SK-N-SH (cell line): ENCODE measurements at regions not wholly inside any gene's neighbourhood (a gene's known extent, or its start where the extent isn't known, plus 50 kb on each side); places are given as distances from the start of the nearest gene placed in this dataset.

Experiments
- CTCF ChIA-PET: fragments of 300-600, 350-600 bp; formaldehyde crosslinking; extraction: SDS; loops from one replicate; lab custom pipeline; 2021; lab: Yijun Ruan, JAX
- POLR2A ChIA-PET: fragments of 350-600 bp; sonication (Branson Sonifier 250); formaldehyde crosslinking; extraction: SDS; loops from one replicate; lab custom pipeline; 2020; ENCODE audit warnings: antibody characterized with exemption, inconsistent platforms; lab: Yijun Ruan, JAX
- DNase-seq: peaks from one replicate; pipeline ENCODE4 v3.0.0; 2012
- H2AFZ ChIP-seq: fragments of 200-600 bp; sonication (generic); 2 replicates; pipeline ENCODE4 v1.8.1; 2016; ENCODE audit warnings: antibody characterized with exemption, mild to moderate bottlenecking, low read depth
- H3F3A ChIP-seq: fragments of 200-600 bp; sonication (generic); replicated peaks from 2 replicates; pipeline ENCODE3; 2016; ENCODE audit warnings: antibody characterized with exemption, mild to moderate bottlenecking; ENCODE audit not compliant: insufficient read depth
- H3K27ac ChIP-seq, 2 experiments: fragments of 200-500 bp in 1 of 2; fragments of 200-600 bp in 1 of 2; sonication (Bioruptor generic) in 1 of 2; sonication (generic), shearing (Covaris generic) in 1 of 2; 2 replicates each; pipeline versions ENCODE4 v1.5.1 to v1.6.1; 2014 to 2016; ENCODE audit warnings: low read depth in 2 of 2, inconsistent platforms in 1 of 2, low read length in 1 of 2, mild to moderate bottlenecking in 1 of 2, mixed read lengths in 1 of 2
- H3K27me3 ChIP-seq: fragments of 200-600 bp; sonication (generic), shearing (Covaris generic); 2 replicates; pipeline ENCODE4 v1.6.1; 2016; ENCODE audit warnings: mixed run types; ENCODE audit not compliant: insufficient read depth
- H3K36me3 ChIP-seq, 2 experiments: fragments of 200-500 bp in 1 of 2; fragments of 200-600 bp in 1 of 2; sonication (Bioruptor generic) in 1 of 2; sonication (generic) in 1 of 2; replicated peaks in 1 of 2; 2 replicates each; pipeline versions ENCODE3 to v1.5.1; 2014 to 2016; ENCODE audit warnings: low read length in 1 of 2, mild to moderate bottlenecking in 1 of 2; ENCODE audit not compliant: insufficient read depth in 2 of 2, control insufficient read depth in 1 of 2
- H3K4me1 ChIP-seq, 2 experiments: fragments of 200-500 bp in 1 of 2; fragments of 200-600 bp in 1 of 2; sonication (Bioruptor generic) in 1 of 2; sonication (generic), shearing (Covaris generic) in 1 of 2; 2 replicates each; pipeline versions ENCODE4 v1.5.1 to v1.6.1; 2014 to 2016; ENCODE audit warnings: low read depth in 1 of 2, low read length in 1 of 2, mixed run types in 1 of 2; ENCODE audit not compliant: insufficient read depth in 2 of 2, control insufficient read depth in 1 of 2
- H3K4me2 ChIP-seq: fragments of 200-600 bp; sonication (generic), shearing (Covaris generic); 2 replicates; pipeline ENCODE4 v1.6.1; 2017; ENCODE audit warnings: mixed run types
- H3K4me3 ChIP-seq, 2 experiments: fragments of 200-500 bp in 1 of 2; fragments of 200-600 bp in 1 of 2; sonication (Bioruptor generic) in 1 of 2; sonication (generic), shearing (Covaris generic) in 1 of 2; 2 replicates each; pipeline versions ENCODE4 v1.5.1 to v1.8.1; 2014 to 2016; ENCODE audit warnings: low read depth in 2 of 2, inconsistent platforms in 1 of 2, low read length in 1 of 2, mild to moderate bottlenecking in 1 of 2, mixed read lengths in 1 of 2, moderate library complexity in 1 of 2
- H3K79me2 ChIP-seq: fragments of 200-600 bp; sonication (generic); 2 replicates; pipeline ENCODE4 v1.8.1; 2017; ENCODE audit warnings: mild to moderate bottlenecking; ENCODE audit not compliant: insufficient read depth
- H3K9ac ChIP-seq: fragments of 200-600 bp; sonication (generic); 2 replicates; pipeline ENCODE4 v1.6.1; 2017; ENCODE audit warnings: mixed run types
- H3K9me2 ChIP-seq: fragments of 200-600 bp; sonication (generic); 2 replicates; pipeline ENCODE4 v1.6.1; 2017; ENCODE audit warnings: mixed run types
- H3K9me3 ChIP-seq: fragments of 200-600 bp; sonication (generic); 2 replicates; pipeline ENCODE4 v1.6.1; 2017; ENCODE audit warnings: mixed run types, mild to moderate bottlenecking, moderate library complexity
- H4K20me1 ChIP-seq: fragments of 200-600 bp; sonication (generic); 2 replicates; pipeline ENCODE4 v1.6.1; 2017; ENCODE audit warnings: mild to moderate bottlenecking, mixed run types; ENCODE audit not compliant: insufficient read depth
- CHD2 ChIP-seq: fragments of 150-350 bp; IDR thresholded peaks from 2 replicates; pipeline ENCODE4 v1.6.1; 2018; ENCODE audit warnings: low read length; ENCODE audit not compliant: partially characterized antibody
- EZH2phosphoT487 ChIP-seq: fragments of 200-600 bp; sonication (generic); IDR thresholded peaks from 2 replicates; pipeline ENCODE4 v1.6.1; 2017; ENCODE audit warnings: low read depth, mixed run types, mild to moderate bottlenecking, antibody characterized with exemption, moderate library complexity, borderline replicate concordance
- GABPA ChIP-seq: IDR thresholded peaks from 2 replicates; pipeline ENCODE4 v1.4.0; 2012; ENCODE audit warnings: low read depth, mild to moderate bottlenecking
- GATA2 ChIP-seq: sonication (generic); formaldehyde crosslinking; IDR thresholded peaks from 2 replicates; pipeline ENCODE4 v1.5.0; 2020; ENCODE audit warnings: mild to moderate bottlenecking, missing genetic modification reagents
- IRF3 ChIP-seq: fragments of 150-350 bp; IDR thresholded peaks from 2 replicates; pipeline ENCODE4 v1.6.1; 2016; ENCODE audit warnings: mild to moderate bottlenecking, low read depth, low read length
- JUND ChIP-seq: IDR thresholded peaks from 2 replicates; pipeline ENCODE4 v1.4.0; 2012
- MAX ChIP-seq: IDR thresholded peaks from 2 replicates; pipeline ENCODE4 v1.4.0; 2012; ENCODE audit warnings: low read depth
- MXI1 ChIP-seq: IDR thresholded peaks from 2 replicates; pipeline ENCODE4 v1.6.1; 2012; ENCODE audit warnings: mild to moderate bottlenecking, low read depth, low read length, improper control_type of control experiment
- NFIC ChIP-seq: IDR thresholded peaks from 2 replicates; pipeline ENCODE4 v1.4.0; 2012; ENCODE audit warnings: borderline replicate concordance
- NRF1 ChIP-seq: IDR thresholded peaks from 2 replicates; pipeline ENCODE4 v1.6.1; 2012; ENCODE audit warnings: low read depth, mild to moderate bottlenecking, low read length
- PBX3 ChIP-seq: IDR thresholded peaks from 2 replicates; pipeline ENCODE4; 2012
- RCOR1 ChIP-seq: fragments of 150-350 bp; IDR thresholded peaks from 2 replicates; pipeline ENCODE4 v1.6.1; 2017; ENCODE audit warnings: antibody characterized with exemption, low read length
- REST ChIP-seq: IDR thresholded peaks from 2 replicates; pipeline ENCODE4 v1.6.1; 2012; ENCODE audit warnings: mild to moderate bottlenecking, low read depth, low read length, moderate library complexity
- RFX5 ChIP-seq: IDR thresholded peaks from 2 replicates; pipeline ENCODE4 v1.6.1; 2012; ENCODE audit warnings: mild to moderate bottlenecking, improper control_type of control experiment, low read length
- RXRA ChIP-seq: IDR thresholded peaks from 2 replicates; pipeline ENCODE4 v1.4.0; 2012; ENCODE audit warnings: low read depth, mild to moderate bottlenecking, borderline replicate concordance
- SIN3A ChIP-seq: IDR thresholded peaks from 2 replicates; pipeline ENCODE4 v1.6.1; 2012; ENCODE audit warnings: low read depth, mild to moderate bottlenecking, low read length, moderate library complexity, borderline replicate concordance
- TCF12 ChIP-seq: IDR thresholded peaks from 2 replicates; pipeline ENCODE4 v1.4.0; 2012
- WGBS: methylation state at CpG from one replicate; pipeline ENCODE4 v1.1.6; 2017; ENCODE audit warnings: low lambda C conversion rate; 5-methylcytosine and 5-hydroxymethylcytosine counted together

GRCh38 chr17:74099442-74100340, 103.8 kb upstream of the RPL38 start:
- Histone ChIP-seq H3K4me2 (no peak overlapping the region), H2AFZ (no peak overlapping the region), H3K9me3 (no peaks in the 10 kb centered on the region), H3K36me3 (no peaks in the 10 kb centered on the region), H3F3A (no peaks in the 10 kb centered on the region), H3K27me3 (no peaks in the 10 kb centered on the region), H4K20me1 (no peaks in the 10 kb centered on the region), H3K79me2 (no peaks in the 10 kb centered on the region), H3K9me2 (no peaks in the 10 kb centered on the region), H3K9ac (no peak overlapping the region), H3K4me1 (peaks cover 0 to 16% of the 10 kb centered on the region in 2 experiments; a peak in 2 of 4 replicates), H3K27ac (no peak overlapping the region), H3K4me3 (no peak overlapping the region)
- ChIA-PET CTCF (interaction anchor here (0.9 kb wide), 1 partner anchor 10 kb away, joined by 4 read pairs; no protein-coding TSS in a partner anchor), POLR2A (no interaction called here)
- TF ChIP-seq RXRA = no peak
- no peak for TF ChIP-seq MXI1
- no peak for TF ChIP-seq RCOR1
- no peak for TF ChIP-seq IRF3
- TF ChIP-seq EZH2phosphoT487 = no peak
- no peak for TF ChIP-seq NFIC
- TF ChIP-seq GABPA = no peak
- TF ChIP-seq TCF12 = no peak
- no peak for TF ChIP-seq GATA2
- no peak for TF ChIP-seq MAX
- no peak for TF ChIP-seq NRF1
- TF ChIP-seq CHD2 = no peak
- no peak for DNase-seq
- WGBS = 30% methylated on average over 16 of the region's 16 CpGs

- peaks cover 0 to 17% of the 10 kb centered on the region in 2 experiments; a peak in 1 of 4 replicates for H3K4me1 ChIP-seq
- 50% methylated on average over 5 of the region's 5 CpGs for WGBS
- no peaks in the 10 kb centered on the region for H3K9me3 ChIP-seq
- H3K4me2 ChIP-seq = no peak overlapping the region
- no peaks in the 10 kb centered on the region for H3K9me2 ChIP-seq
- H3F3A ChIP-seq = no peaks in the 10 kb centered on the region
- no peak for DNase-seq
- no peaks in the 10 kb centered on the region for H3K79me2 ChIP-seq
- CTCF ChIA-PET = interaction anchor here (2.3 to 3.0 kb wide), 2 partner anchors 15 to 95 kb away, joined by 10 to 11 read pairs; no protein-coding TSS in a partner anchor
- H3K27ac ChIP-seq = no peak overlapping the region
- H2AFZ ChIP-seq = no peak overlapping the region
- no peak overlapping the region for H3K4me3 ChIP-seq
- H3K9ac ChIP-seq = no peak overlapping the region
- no peaks in the 10 kb centered on the region for H3K27me3 ChIP-seq
- POLR2A ChIA-PET = no interaction called here
- H4K20me1 ChIP-seq = no peaks in the 10 kb centered on the region
- no peak for TF ChIP-seq MAX
- TF ChIP-seq REST = no peak
- TF ChIP-seq RFX5 = no peak
- TF ChIP-seq JUND = no peak
- no peak for TF ChIP-seq SIN3A
- TF ChIP-seq PBX3 = no peak
- H3K36me3 ChIP-seq = no peaks in the 10 kb centered on the region
Measured at GRCh38 chr17:74104921-74105320, 98.6 kb upstream of the RPL38 start.
